HEK293 (cell line): ENCODE measurements at regions not wholly inside any gene's neighbourhood (a gene's known extent, or its start where the extent isn't known, plus 50 kb on each side); places are given as distances from the start of the nearest gene placed in this dataset.

Experiments used
- CTCF ChIP-seq: fragments of 450-650 bp; formaldehyde crosslinking; IDR thresholded peaks from 2 replicates; pipeline ENCODE4 v1.5.1; 2016; ENCODE audit warnings: missing biosample characterization, missing genetic modification characterization
- MZF1 ChIP-seq: fragments of 450-650 bp; formaldehyde crosslinking; IDR thresholded peaks from 2 replicates; pipeline ENCODE4 v1.5.1; 2017; ENCODE audit warnings: missing biosample characterization, missing genetic modification characterization, borderline replicate concordance
- TRIM28 ChIP-seq: IDR thresholded peaks from 2 replicates; pipeline ENCODE4 v1.6.1; 2011; ENCODE audit warnings: low read length, control low read depth, borderline replicate concordance
- YY1 ChIP-seq: fragments of 450-650 bp; formaldehyde crosslinking; IDR thresholded peaks from 2 replicates; pipeline ENCODE4 v1.5.1; 2018; ENCODE audit warnings: missing biosample characterization, missing genetic modification characterization
- ZNF175 ChIP-seq: fragments of 450-650 bp; formaldehyde crosslinking; IDR thresholded peaks from 2 replicates; pipeline ENCODE4 v1.5.1; 2016; ENCODE audit warnings: missing biosample characterization, missing genetic modification characterization

DNA sequence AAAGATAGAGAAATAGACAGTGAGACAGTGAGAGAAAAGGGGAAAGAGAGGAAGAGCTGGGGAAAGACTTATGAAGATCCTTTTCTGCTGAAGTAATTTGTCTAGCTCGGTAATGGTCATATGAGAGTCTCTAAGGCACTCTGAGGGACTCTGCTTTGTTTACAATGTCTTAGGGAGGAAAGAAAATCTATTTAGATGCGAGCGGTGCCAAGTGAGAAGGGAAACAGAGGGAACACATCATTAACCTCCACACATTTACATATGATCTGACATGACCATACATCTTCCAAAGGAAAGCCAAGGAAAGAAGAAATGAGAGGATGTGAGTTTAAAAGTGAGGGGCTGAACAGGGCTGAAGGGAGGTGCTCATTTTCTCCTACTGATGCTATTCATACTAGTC is 862.3 kb upstream of the CITED2 start:
- TF ChIP-seq CTCF (tag by site-specific recombination) (no peak), TRIM28 (no peak), YY1 (tag by site-specific recombination) (no peak), MZF1 (tag by site-specific recombination) (no peak), ZNF175 (tag by site-specific recombination) (no peak)
